A673 (cell line): ENCODE measurements at regions not wholly inside any gene's neighbourhood (a gene's known extent, or its start where the extent isn't known, plus 50 kb on each side); places are given as distances from the start of the nearest gene placed in this dataset.

ENCODE experiments used
- EZH2 ChIP-seq: fragments of 200-600 bp; sonication (generic); IDR thresholded peaks from 2 replicates; pipeline ENCODE4 v1.6.1; 2017; ENCODE audit warnings: borderline replicate concordance, low read depth, mild to moderate bottlenecking, mixed read lengths, antibody characterized with exemption, low read length; ENCODE audit not compliant: poor library complexity, severe bottlenecking
- TF ChIP-seq, protein P1 (sequence below): fragments of 300-800, 200-600 bp; sonication (generic); conservative IDR thresholded peaks from 2 replicates; pipeline ENCODE4 v1.5.1; 2017; ENCODE audit warnings: low read depth, mild to moderate bottlenecking, antibody characterized with exemption, low read length, moderate library complexity, mixed read lengths

- TF ChIP-seq, protein P1, sequence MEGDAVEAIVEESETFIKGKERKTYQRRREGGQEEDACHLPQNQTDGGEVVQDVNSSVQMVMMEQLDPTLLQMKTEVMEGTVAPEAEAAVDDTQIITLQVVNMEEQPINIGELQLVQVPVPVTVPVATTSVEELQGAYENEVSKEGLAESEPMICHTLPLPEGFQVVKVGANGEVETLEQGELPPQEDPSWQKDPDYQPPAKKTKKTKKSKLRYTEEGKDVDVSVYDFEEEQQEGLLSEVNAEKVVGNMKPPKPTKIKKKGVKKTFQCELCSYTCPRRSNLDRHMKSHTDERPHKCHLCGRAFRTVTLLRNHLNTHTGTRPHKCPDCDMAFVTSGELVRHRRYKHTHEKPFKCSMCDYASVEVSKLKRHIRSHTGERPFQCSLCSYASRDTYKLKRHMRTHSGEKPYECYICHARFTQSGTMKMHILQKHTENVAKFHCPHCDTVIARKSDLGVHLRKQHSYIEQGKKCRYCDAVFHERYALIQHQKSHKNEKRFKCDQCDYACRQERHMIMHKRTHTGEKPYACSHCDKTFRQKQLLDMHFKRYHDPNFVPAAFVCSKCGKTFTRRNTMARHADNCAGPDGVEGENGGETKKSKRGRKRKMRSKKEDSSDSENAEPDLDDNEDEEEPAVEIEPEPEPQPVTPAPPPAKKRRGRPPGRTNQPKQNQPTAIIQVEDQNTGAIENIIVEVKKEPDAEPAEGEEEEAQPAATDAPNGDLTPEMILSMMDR: no peak
- no peak for TF ChIP-seq EZH2
These were observed 273.0 kb downstream of the GLUD2 start for GRCh38 chrX:121320441-121320840.
